Cardiac septum (tissue), 1 donor: ENCODE measurements at regions not wholly inside any gene's neighbourhood (a gene's known extent, or its start where the extent isn't known, plus 50 kb on each side); places are given as distances from the start of the nearest gene placed in this dataset.

Experiments used
- DNase-seq: peaks from one replicate; pipeline ENCODE4 v3.0.0-alpha.2; 2020; ENCODE audit warnings: low spot score
- intact Hi-C: fragments of 100-400 bp; cut with DNase I; formaldehyde crosslinking; loops from one replicate; pipeline ENCODE4 v1.14.0; 2022
- donor health status: DM: no; HTN: no; CAD: no.

GRCh38 chr16:73738266-73738665, 558.3 kb upstream of the PSMD7 start:
- intact Hi-C loops: no loop called here
- no peak for DNase-seq

- intact Hi-C loops: no loop called here
- no peak for DNase-seq
Observed at GRCh38 chr16:73737637-73738036, 559.0 kb upstream of the PSMD7 start.

DNA sequence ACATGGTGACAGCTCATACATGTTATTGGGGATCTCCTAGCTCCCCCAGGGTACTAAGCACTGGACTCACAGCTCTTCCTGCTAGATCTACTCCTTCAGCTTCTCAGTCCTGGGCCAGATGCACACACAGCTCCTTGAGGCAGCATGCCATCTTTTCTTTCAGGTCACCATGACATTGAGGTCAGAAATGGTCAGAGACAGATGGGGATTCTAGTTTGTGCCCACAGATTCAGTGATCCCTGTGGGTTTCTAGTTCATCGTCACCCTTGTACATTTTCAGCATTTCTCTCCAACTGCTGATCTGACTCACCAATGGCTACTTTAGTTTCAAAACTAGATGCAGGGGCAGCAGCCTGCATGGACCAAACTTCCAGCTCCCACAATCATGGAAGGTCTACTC, 560.7 kb upstream of the PSMD7 start:
- intact Hi-C loops: no loop called here
- no peak for DNase-seq

DNA sequence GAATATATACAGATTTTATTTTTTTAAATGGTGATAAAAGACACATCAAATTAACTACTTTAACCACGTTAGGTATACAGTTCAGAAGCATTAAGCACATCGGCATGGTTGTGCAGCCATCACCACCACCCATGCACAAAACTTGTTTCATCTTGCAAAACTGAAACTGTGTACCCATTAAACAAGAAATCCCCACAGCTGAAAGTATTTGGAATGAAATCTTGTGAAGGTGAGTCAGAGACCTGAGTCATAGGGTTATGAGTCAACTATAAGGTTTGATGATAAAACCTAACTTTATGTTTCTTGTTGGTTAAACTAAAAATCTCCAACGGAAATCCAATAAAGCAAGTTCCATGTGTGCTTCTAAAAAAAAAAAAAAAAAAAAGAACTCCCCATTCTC, 561.6 kb upstream of the PSMD7 start:
- intact Hi-C loops: no loop called here
- DNase-seq: no peak

- DNase-seq: no peak
- intact Hi-C loops: no loop called here
Observed at GRCh38 chr16:73732681-73733080, 563.9 kb upstream of the PSMD7 start.

- DNase-seq: no peak
- intact Hi-C loops: no loop called here
Observed at GRCh38 chr16:73732143-73732542, 564.5 kb upstream of the PSMD7 start.

- no peak for DNase-seq
- intact Hi-C loops: no loop called here
Observed at GRCh38 chr16:73730481-73731090, 566.0 kb upstream of the PSMD7 start.

GRCh38 chr16:73725156-73725555, 571.5 kb upstream of the PSMD7 start:
- intact Hi-C loops: no loop called here

DNA sequence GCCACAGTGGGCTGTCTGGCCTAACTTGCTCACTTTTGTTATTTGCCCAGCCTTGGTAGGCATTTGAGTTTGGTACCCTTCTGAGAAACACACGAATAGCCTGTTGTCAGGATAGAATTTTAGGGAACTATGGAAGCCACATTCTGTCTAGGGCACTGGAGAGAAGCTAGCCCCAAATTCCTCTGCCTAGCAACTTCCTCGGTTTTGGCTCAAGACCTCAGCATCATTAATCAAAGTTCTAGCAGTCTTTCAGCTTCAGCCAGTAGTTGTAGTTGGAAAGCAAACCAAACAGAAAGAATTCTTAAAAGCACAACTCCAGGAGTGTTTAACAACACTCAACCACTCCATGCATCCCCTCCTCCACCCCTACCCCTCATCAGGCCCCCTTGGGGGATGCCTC, 572.1 kb upstream of the PSMD7 start:
- DNase-seq: no peak
- intact Hi-C loops: no loop called here

More at GRCh38 chr16:73725156-73725555, 571.5 kb upstream of the PSMD7 start:
- DNase-seq: no peak

DNA sequence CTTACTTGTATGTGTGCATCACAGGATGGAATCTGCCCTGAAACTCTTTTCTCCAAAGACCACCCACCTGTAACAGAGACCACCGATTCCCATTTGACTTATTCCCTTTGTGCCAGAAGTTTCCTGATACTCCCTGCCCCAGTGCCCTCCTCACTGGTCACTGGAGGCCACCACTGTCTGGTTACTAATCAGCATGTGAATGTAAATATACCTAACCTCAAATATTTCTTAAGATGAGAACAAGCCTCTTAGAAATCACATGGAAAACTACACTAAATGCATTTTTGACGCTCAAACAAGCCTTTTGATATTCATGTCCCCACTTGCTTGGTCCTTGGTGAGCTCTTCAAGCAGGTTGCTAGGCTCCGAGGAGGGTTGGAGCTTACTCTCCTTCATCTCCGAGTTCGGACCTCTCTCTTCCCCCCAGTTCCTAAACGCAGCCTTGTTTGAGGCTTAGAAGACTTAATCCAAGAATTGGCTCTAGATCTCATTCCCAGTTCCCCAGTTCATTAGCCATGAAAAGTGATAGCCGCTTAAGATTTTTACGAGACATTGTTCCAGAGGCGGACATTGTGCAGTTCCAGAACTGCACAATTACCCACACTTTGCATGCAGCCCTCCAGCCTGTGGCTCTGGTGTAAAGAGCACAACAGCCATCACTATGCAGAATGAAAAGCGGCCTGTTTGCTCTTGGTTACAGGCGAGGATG, 579.2 kb upstream of the PSMD7 start:
- no peak for DNase-seq
- intact Hi-C loops: no loop called here

DNA sequence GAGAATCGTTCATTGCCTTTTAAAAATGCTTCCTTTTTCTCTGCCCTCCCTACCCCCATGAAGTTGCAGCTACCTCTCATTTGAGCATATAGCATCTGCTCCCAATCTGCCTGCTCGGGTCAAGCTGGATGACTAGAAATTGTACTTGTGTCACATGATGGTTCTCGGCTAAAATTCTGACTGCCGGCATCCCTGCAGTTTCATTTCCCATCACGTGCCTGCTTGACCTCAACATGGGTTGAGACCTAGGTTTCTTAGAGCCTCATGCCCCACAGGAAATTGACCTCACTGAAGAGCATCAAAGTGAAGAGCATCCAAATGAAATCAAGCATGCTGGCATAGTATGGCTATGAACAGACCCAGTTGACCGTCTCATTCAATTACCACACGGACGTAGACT, 581.6 kb upstream of the PSMD7 start:
- intact Hi-C loops: no loop called here
- no peak for DNase-seq

DNA sequence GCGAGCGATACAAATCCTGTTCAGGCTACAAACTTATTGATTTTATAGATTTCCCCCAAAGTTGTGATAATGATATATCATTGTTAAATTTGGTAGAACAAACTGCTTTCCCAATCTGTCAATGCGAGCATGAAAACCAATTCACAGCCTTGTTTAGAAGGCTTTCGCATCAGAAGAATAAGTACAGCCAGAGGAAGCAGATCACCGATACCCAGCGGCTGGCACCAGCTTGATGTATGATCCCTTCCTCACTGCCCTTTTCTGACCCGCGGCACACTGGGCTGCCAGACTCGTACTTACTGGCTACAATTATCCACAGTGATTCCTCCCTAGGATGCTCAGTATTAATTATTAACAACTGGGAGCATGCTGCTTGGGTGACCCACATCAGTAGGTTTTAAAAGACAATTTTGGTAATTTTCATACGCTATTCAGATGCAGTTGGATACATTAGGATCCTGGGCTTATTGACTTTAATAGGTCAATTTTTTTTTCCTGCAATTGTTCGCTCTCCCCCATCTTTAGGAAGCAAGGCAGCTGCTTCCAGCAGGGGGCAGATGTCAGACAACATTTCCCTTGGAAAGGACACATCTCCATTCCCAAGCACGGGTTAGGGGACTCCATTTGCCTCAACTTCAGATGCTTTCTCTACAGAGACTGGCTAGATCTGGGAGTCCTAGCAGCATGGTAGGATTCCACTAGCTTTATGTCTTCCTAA, 582.7 kb upstream of the PSMD7 start:
- intact Hi-C loops: no loop called here
- DNase-seq: no peak

- intact Hi-C loops: no loop called here
Observed at GRCh38 chr16:73713251-73713650, 583.4 kb upstream of the PSMD7 start.

GRCh38 chr16:73711406-73712080, 585.1 kb upstream of the PSMD7 start:
- intact Hi-C loops: no loop called here

More at GRCh38 chr16:73713251-73713650, 583.4 kb upstream of the PSMD7 start:
- DNase-seq: no peak

DNA sequence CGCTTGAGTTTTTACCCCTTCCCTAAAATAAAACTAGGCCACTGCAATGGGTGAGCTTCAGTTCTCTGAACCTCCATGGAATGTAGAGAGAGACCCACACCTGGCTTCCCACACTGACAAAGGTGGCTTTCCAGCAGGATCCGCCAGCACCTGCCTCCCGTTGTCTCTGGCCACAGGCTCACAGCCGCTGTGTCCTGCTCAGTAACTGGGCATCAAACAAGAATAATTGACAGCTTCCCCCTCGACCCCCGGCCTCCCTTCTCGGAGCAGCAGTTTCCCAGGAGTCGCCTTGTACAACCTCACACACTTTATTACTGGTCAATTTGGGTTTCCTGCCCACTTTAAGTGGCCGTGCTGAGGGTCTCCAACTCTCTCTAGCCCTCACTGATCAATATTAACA, 586.1 kb upstream of the PSMD7 start:
- intact Hi-C loops: no loop called here
- no peak for DNase-seq

More at GRCh38 chr16:73711406-73712080, 585.1 kb upstream of the PSMD7 start:
- no peak for DNase-seq

DNA sequence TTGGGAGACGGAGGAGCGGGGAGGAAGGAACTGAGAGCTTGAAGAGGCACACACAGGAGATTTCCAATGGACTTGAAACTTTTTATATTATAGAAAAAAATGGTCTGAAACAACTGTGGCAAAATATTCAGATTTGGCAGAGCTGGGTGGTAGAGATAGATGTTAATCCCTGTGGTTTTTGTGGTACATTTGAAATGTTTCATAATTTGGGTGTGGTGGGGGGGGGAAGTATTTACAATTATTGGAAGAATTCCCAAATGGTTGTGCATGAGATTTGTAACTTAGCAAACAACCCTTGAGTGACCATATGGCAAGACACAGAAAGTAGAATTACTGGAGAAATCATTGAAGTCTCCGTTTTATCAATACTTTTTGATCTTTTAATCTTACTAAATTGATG, 588.8 kb upstream of the PSMD7 start:
- intact Hi-C loops: no loop called here
- no peak for DNase-seq

- intact Hi-C loops: no loop called here
- no peak for DNase-seq
Observed at GRCh38 chr16:73703891-73704290, 592.7 kb upstream of the PSMD7 start.

GRCh38 chr16:73697336-73697735, 599.3 kb upstream of the PSMD7 start:
- DNase-seq: no peak
- intact Hi-C loops: no loop called here

DNA sequence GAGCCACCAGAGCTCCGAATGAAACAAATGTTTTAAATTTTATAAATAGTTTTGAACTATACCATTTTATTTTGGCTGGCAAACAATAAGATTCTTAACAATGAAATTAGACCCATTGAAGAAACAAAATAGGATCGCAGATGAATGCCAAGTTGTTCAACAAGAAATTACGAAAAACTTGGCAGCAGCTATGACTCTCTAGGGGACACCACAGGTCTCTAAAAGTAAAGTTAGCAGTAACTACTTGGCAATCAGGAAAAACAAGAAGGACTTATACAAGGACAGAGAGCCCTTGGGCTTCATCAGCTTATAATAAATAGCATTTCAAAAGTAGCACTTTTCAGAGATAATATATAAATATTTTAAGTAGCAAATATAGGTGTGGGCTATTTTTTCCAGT, 603.8 kb upstream of the PSMD7 start:
- no peak for DNase-seq
- intact Hi-C loops: no loop called here

DNA sequence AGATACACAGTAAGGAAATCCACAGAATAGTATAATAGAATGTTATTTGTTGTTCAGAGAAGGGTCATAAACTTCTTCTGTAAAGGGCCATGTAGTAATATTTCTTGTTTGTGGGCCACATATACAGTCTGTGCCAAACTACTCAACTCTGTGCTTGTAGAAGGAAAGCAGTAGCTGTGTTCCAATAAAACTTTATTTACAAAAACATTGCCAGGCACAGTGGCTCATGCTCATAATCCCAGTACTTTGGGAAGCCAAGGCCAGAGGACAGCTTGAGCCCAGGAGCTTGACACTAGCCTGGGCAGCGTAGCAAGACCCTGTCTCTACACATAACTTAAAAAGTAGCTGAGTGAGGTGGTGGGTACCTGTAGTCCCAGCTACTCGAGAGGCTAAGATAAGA, 612.8 kb upstream of the PSMD7 start:
- intact Hi-C loops: no loop called here
- DNase-seq: no peak
